HCT116 (cell line): ENCODE measurements at regions not wholly inside any gene's neighbourhood (a gene's known extent, or its start where the extent isn't known, plus 50 kb on each side); places are given as distances from the start of the nearest gene placed in this dataset.
A peak's percentile ranks its signal among the peaks of the same experiment; 100 is the strongest.

Experiments used
- ATAC-seq: fragments of 200-7000 bp; cut with Tn5 transposase; 2 replicates; pipeline ENCODE4 v1.9.1; 2020; ENCODE audit warnings: mild to moderate bottlenecking, moderate library complexity
- BruUV-seq: library from RNA; stranded (reverse); fragments of 400-500 nt; replicated peaks from 2 replicates; lab custom pipeline; 2021; lab: Mats Ljungman, UMichigan
- CTCF ChIA-PET: fragments of 300-600 bp; sonication (Branson Sonifier 250); formaldehyde crosslinking; loops from one replicate; lab custom pipeline; 2021; ENCODE audit warnings: antibody characterized with exemption; lab: Charles Lee
- POLR2A ChIA-PET: fragments of 300-600, 350-600 bp; sonication (Branson Sonifier 250); formaldehyde crosslinking; loops from one replicate; lab custom pipeline; 2021; ENCODE audit warnings: antibody characterized with exemption; lab: Charles Lee
- RAD21 ChIA-PET, 2 experiments: fragments of 300-600 bp; sonication (Branson Sonifier 250); formaldehyde crosslinking; loops; one replicate each; lab custom pipeline; 2023; ENCODE audit warnings: low total read pairs in 2 of 2; ENCODE audit not compliant: uncharacterized antibody in 2 of 2, unreplicated experiment in 2 of 2, low non-redundant PET in 1 of 2; lab: Charles Lee
- DNase-seq: peaks from one replicate; pipeline ENCODE4 v3.0.0-alpha.2; 2010; ENCODE audit warnings: low read depth, low spot score
- H2AFZ ChIP-seq: fragments of 200-600 bp; shearing (Covaris generic), sonication (generic); 2 replicates; pipeline ENCODE4 v1.6.1; 2017; ENCODE audit warnings: low read depth, mixed run types, mixed read lengths, antibody characterized with exemption, low read length; ENCODE audit not compliant: poor library complexity, severe bottlenecking
- H3K27ac ChIP-seq: 2 replicates; pipeline ENCODE4 v1.5.1; 2012; ENCODE audit warnings: low read depth, low read length
- H3K27me3 ChIP-seq: fragments of 200-600 bp; sonication (generic); 2 replicates; pipeline ENCODE4 v1.6.1; 2016; ENCODE audit warnings: mixed run types, low read length, mixed read lengths; ENCODE audit not compliant: insufficient read depth
- H3K36me3 ChIP-seq, 2 experiments: fragments of 200-500 bp in 1 of 2; fragments of 200-600 bp in 1 of 2; sonication (Bioruptor generic) in 1 of 2; sonication (generic) in 1 of 2; 2 replicates each; pipeline versions ENCODE4 v1.5.1 to v1.6.1; 2014 to 2016; ENCODE audit warnings: low read length in 2 of 2, inconsistent platforms in 1 of 2, mixed read lengths in 1 of 2, mixed run types in 1 of 2; ENCODE audit not compliant: insufficient read depth in 2 of 2, control insufficient read depth in 1 of 2
- H3K4me1 ChIP-seq, 2 experiments: fragments of 200-600 bp in 1 of 2; sonication (generic) in 1 of 2; 2 replicates each; pipeline versions ENCODE4 v1.5.1 to v1.6.1; 2012 to 2017; ENCODE audit warnings: low read length in 2 of 2, inconsistent platforms in 1 of 2, mild to moderate bottlenecking in 1 of 2, mixed read lengths in 1 of 2, mixed run types in 1 of 2, moderate library complexity in 1 of 2; ENCODE audit not compliant: insufficient read depth in 2 of 2, control insufficient read depth in 1 of 2
- H3K4me2 ChIP-seq: fragments of 200-600 bp; sonication (generic); 2 replicates; pipeline ENCODE4 v1.6.1; 2017; ENCODE audit warnings: mixed run types, low read length, mixed read lengths
- H3K4me3 ChIP-seq, 2 experiments: fragments of 200-600 bp in 1 of 2; sonication (generic) in 1 of 2; replicated peaks in 1 of 2; 2 replicates each; pipeline ENCODE4 v1.5.1; 2011 to 2016; ENCODE audit warnings: low read length in 2 of 2, control low read depth in 1 of 2, low read depth in 1 of 2, mild to moderate bottlenecking in 1 of 2, mixed read lengths in 1 of 2, mixed run types in 1 of 2
- H3K79me2 ChIP-seq: fragments of 200-600 bp; sonication (generic); 2 replicates; pipeline ENCODE4 v1.6.1; 2017; ENCODE audit warnings: mild to moderate bottlenecking, mixed run types, low read length, moderate library complexity, mixed read lengths; ENCODE audit not compliant: insufficient read depth
- H3K9ac ChIP-seq: fragments of 200-600 bp; sonication (generic); 2 replicates; pipeline ENCODE4 v1.6.1; 2016; ENCODE audit warnings: low read length, mixed read lengths
- H3K9me2 ChIP-seq: fragments of 200-600 bp; sonication (generic), shearing (Covaris generic); 2 replicates; pipeline ENCODE4 v1.6.1; 2017; ENCODE audit warnings: mixed run types, mild to moderate bottlenecking, moderate library complexity; ENCODE audit not compliant: insufficient read depth
- H3K9me3 ChIP-seq, 2 experiments: fragments of 200-500 bp in 1 of 2; fragments of 200-600 bp in 1 of 2; sonication (Bioruptor generic) in 1 of 2; sonication (generic) in 1 of 2; 2 replicates each; pipeline ENCODE4 v1.6.1; 2014 to 2017; ENCODE audit warnings: low read length in 2 of 2, mixed read lengths in 2 of 2, inconsistent platforms in 1 of 2, low read depth in 1 of 2, mild to moderate bottlenecking in 1 of 2, mixed run types in 1 of 2, moderate library complexity in 1 of 2; ENCODE audit not compliant: control insufficient read depth in 1 of 2, insufficient read depth in 1 of 2
- H4K20me1 ChIP-seq: fragments of 200-600 bp; sonication (generic), shearing (Covaris generic); 2 replicates; pipeline ENCODE4 v1.6.1; 2017; ENCODE audit warnings: mixed run types, mild to moderate bottlenecking, moderate library complexity; ENCODE audit not compliant: insufficient read depth
- CBX3 ChIP-seq: IDR thresholded peaks from 2 replicates; pipeline ENCODE4 v1.6.1; 2012; ENCODE audit warnings: low read depth
- CEBPB ChIP-seq: IDR thresholded peaks from 2 replicates; pipeline ENCODE4 v1.6.1; 2012; ENCODE audit warnings: low read depth
- CTCF ChIP-seq, 3 experiments: fragments of 200-600 bp in 1 of 3; sonication (generic) in 1 of 3; IDR thresholded peaks in 2 of 3; conservative IDR thresholded peaks in 1 of 3; 2 replicates each; pipeline ENCODE4 v1.5.1; 2012 to 2017; ENCODE audit warnings: low read depth in 2 of 3, low read length in 2 of 3, antibody characterized with exemption in 1 of 3, borderline replicate concordance in 1 of 3, control low read depth in 1 of 3, mild to moderate bottlenecking in 1 of 3, mixed read lengths in 1 of 3, mixed run types in 1 of 3, moderate library complexity in 1 of 3; ENCODE audit not compliant: insufficient read depth in 1 of 3
- EGR1 ChIP-seq: IDR thresholded peaks from 2 replicates; pipeline ENCODE4 v1.6.1; 2012; ENCODE audit warnings: low read depth
- EZH2 ChIP-seq: fragments of 200-600 bp; sonication (generic); IDR thresholded peaks from 2 replicates; pipeline ENCODE4 v1.6.1; 2017; ENCODE audit warnings: antibody characterized with exemption, mixed run types
- FOSL1 ChIP-seq: IDR thresholded peaks from 2 replicates; pipeline ENCODE4 v1.6.1; 2012; ENCODE audit warnings: low read depth
- POLR2A ChIP-seq: IDR thresholded peaks from 2 replicates; pipeline ENCODE4 v1.7.0; 2011; ENCODE audit warnings: borderline replicate concordance; ENCODE audit not compliant: insufficient read depth, insufficient read length; ENCODE audit errors: extremely low read depth
- POLR2AphosphoS5 ChIP-seq: IDR thresholded peaks from 2 replicates; pipeline ENCODE4 v1.6.1; 2011; ENCODE audit warnings: mild to moderate bottlenecking, low read depth, low read length, moderate library complexity
- RAD21 ChIP-seq: IDR thresholded peaks from 2 replicates; pipeline ENCODE4 v1.6.1; 2012; ENCODE audit warnings: low read depth, mild to moderate bottlenecking
- REST ChIP-seq: IDR thresholded peaks from 2 replicates; pipeline ENCODE4 v1.6.1; 2012; ENCODE audit warnings: low read depth
- SIN3A ChIP-seq: IDR thresholded peaks from 2 replicates; pipeline ENCODE4 v1.6.1; 2012; ENCODE audit warnings: low read depth
- SP1 ChIP-seq: IDR thresholded peaks from 2 replicates; pipeline ENCODE4 v1.6.1; 2012; ENCODE audit warnings: low read depth
- ZBTB33 ChIP-seq: IDR thresholded peaks from 2 replicates; pipeline ENCODE4 v1.6.1; 2011; ENCODE audit warnings: mild to moderate bottlenecking, low read length, moderate library complexity; ENCODE audit not compliant: insufficient replicate concordance; ENCODE audit errors: extremely low read depth
- ZNF274 ChIP-seq: fragments of 200-500 bp; sonication (Bioruptor generic); IDR thresholded peaks from 2 replicates; pipeline ENCODE4 v1.6.1; 2014; ENCODE audit warnings: mild to moderate bottlenecking, low read depth, low read length, inconsistent platforms
- intact Hi-C: fragments of 100-400 bp; cut with micrococcal nuclease; formaldehyde crosslinking; loops from 2 replicates; pipeline ENCODE4 v1.10.0; 2022

- CTCF ChIA-PET = no interaction called here
- H3K79me2 ChIP-seq = no peaks in the 10 kb centered on the region
- H3K4me1 ChIP-seq = no peaks in the 10 kb centered on the region; a peak in 1 of 4 replicates
- no peak overlapping the region for H3K4me3 ChIP-seq
- POLR2A ChIA-PET = no interaction called here
- H3K27me3 ChIP-seq = no peaks in the 10 kb centered on the region
- intact Hi-C loops = no loop called here
- H3K27ac ChIP-seq = no peak overlapping the region
- ATAC-seq (no peak), DNase-seq (no peak)
- H3K9me2 ChIP-seq = no peaks in the 10 kb centered on the region
- H3K9ac ChIP-seq = no peak overlapping the region
- BruUV-seq = no TSS peak
- TF ChIP-seq RAD21 (peak; percentile 18; the same call in 1 of the 2 replicates), POLR2A (no peak)
- H3K4me2 ChIP-seq = no peak overlapping the region
- RAD21 ChIA-PET = no interaction called here
- H2AFZ ChIP-seq = no peak overlapping the region
- no peaks in the 10 kb centered on the region for H4K20me1 ChIP-seq
- no peaks in the 10 kb centered on the region; a peak in 1 of 4 replicates for H3K9me3 ChIP-seq
- H3K36me3 ChIP-seq = no peaks in the 10 kb centered on the region
Measured at GRCh38 chr22:27551402-27551801, 250.2 kb downstream of the MN1 start.

GRCh38 chr22:27552176-27552575, 249.4 kb downstream of the MN1 start:
- no peaks in the 10 kb centered on the region for H3K79me2 ChIP-seq
- H3K4me3 ChIP-seq = no peak overlapping the region
- RAD21 ChIA-PET = no interaction called here
- BruUV-seq = no TSS peak
- POLR2A ChIA-PET = no interaction called here
- H3K4me2 ChIP-seq = no peak overlapping the region
- no peak overlapping the region for H2AFZ ChIP-seq
- no peak overlapping the region for H3K9ac ChIP-seq
- H3K9me3 ChIP-seq = no peaks in the 10 kb centered on the region; a peak in 1 of 4 replicates
- DNase-seq (no peak), ATAC-seq (no peak)
- H3K4me1 ChIP-seq = no peaks in the 10 kb centered on the region; a peak in 1 of 4 replicates
- intact Hi-C loops = no loop called here
- no peaks in the 10 kb centered on the region for H3K27me3 ChIP-seq
- CTCF ChIA-PET = no interaction called here
- H4K20me1 ChIP-seq = no peaks in the 10 kb centered on the region
- H3K36me3 ChIP-seq = no peaks in the 10 kb centered on the region
- no peak overlapping the region for H3K27ac ChIP-seq
- H3K9me2 ChIP-seq = no peaks in the 10 kb centered on the region
- no peak for TF ChIP-seq SP1
- TF ChIP-seq EGR1 = no peak
- TF ChIP-seq POLR2AphosphoS5 = no peak
- no peak for TF ChIP-seq CBX3
- no peak for TF ChIP-seq SIN3A
- no peak for TF ChIP-seq EZH2
- TF ChIP-seq CTCF (IDR thresholded peaks at IDR 0.05 in 2 of 3, conservative IDR thresholded peaks at IDR 0.05 in 1 of 3; ENCODE audit: borderline replicate concordance in 1 of 3, insufficient read depth in 1 of 3, low read depth in 2 of 3, low read length in 2 of 3) = no peak
- TF ChIP-seq CEBPB = no peak
- no peak for TF ChIP-seq POLR2A
- no peak for TF ChIP-seq ZBTB33
- TF ChIP-seq FOSL1 = no peak
- no peak for TF ChIP-seq ZNF274
- no peak for TF ChIP-seq REST
